SK-N-SH treated with all-trans-retinoic acid at 6 μM for 48 hours (cell line): ENCODE measurements at regions not wholly inside any gene's neighbourhood (a gene's known extent, or its start where the extent isn't known, plus 50 kb on each side); places are given as distances from the start of the nearest gene placed in this dataset.

Experiments used
- ATAC-seq: fragments of 200-7000 bp; cut with Tn5 transposase; 3 replicates; pipeline ENCODE4 v1.9.1; 2020; ENCODE audit warnings: mild to moderate bottlenecking, moderate library complexity
- ARNTL ChIP-seq: fragments of 450-650 bp; formaldehyde crosslinking; IDR thresholded peaks from 2 replicates; pipeline ENCODE4 v1.5.0; 2020; ENCODE audit warnings: low read depth, mild to moderate bottlenecking, moderate library complexity, borderline replicate concordance
- BACH2 ChIP-seq: fragments of 250-450 bp; sonication (Bioruptor Pico); IDR thresholded peaks from 2 replicates; pipeline ENCODE4 v1.9.0; 2021; ENCODE audit warnings: mild to moderate bottlenecking, borderline replicate concordance
- CREB5 ChIP-seq: fragments of 250-450 bp; sonication (Bioruptor Pico); IDR thresholded peaks from 2 replicates; pipeline ENCODE4 v1.5.1; 2020; ENCODE audit warnings: low read depth, mild to moderate bottlenecking, moderate library complexity
- CSDC2 ChIP-seq: fragments of 250-450 bp; sonication (Bioruptor Pico); IDR thresholded peaks from 2 replicates; pipeline ENCODE4 v1.5.0; 2020; ENCODE audit warnings: mild to moderate bottlenecking, moderate library complexity
- CSRNP3 ChIP-seq: fragments of 250-450 bp; sonication (Bioruptor Pico); IDR thresholded peaks from 2 replicates; pipeline ENCODE4 v1.5.1; 2021; ENCODE audit warnings: mild to moderate bottlenecking, moderate library complexity
- ESRRG ChIP-seq: fragments of 250-450 bp; sonication (Bioruptor Pico); IDR thresholded peaks from 2 replicates; pipeline ENCODE4 v1.6.1; 2021; ENCODE audit warnings: mild to moderate bottlenecking
- GLIS3 ChIP-seq: fragments of 250-450 bp; sonication (Bioruptor Pico); IDR thresholded peaks from 2 replicates; pipeline ENCODE4 v1.5.0; 2020; ENCODE audit warnings: mild to moderate bottlenecking, moderate library complexity
- ISL1 ChIP-seq: fragments of 250-450 bp; sonication (Bioruptor Pico); IDR thresholded peaks from 2 replicates; pipeline ENCODE4 v2.1.2; 2022; ENCODE audit warnings: mild to moderate bottlenecking, moderate library complexity
- OSR1 ChIP-seq: fragments of 250-450 bp; sonication (Bioruptor Pico); IDR thresholded peaks from 2 replicates; pipeline ENCODE4 v1.8.0; 2022; ENCODE audit warnings: moderate library complexity, mild to moderate bottlenecking, inconsistent platforms
- PATZ1 ChIP-seq: fragments of 250-450 bp; sonication (Bioruptor Pico); IDR thresholded peaks from 2 replicates; pipeline ENCODE4 v1.8.0; 2020; ENCODE audit warnings: mild to moderate bottlenecking, moderate library complexity, borderline replicate concordance
- POU6F1 ChIP-seq: fragments of 250-450 bp; sonication (Bioruptor Pico); IDR thresholded peaks from 2 replicates; pipeline ENCODE4 v1.8.0; 2021; ENCODE audit warnings: low read depth, mild to moderate bottlenecking, moderate library complexity, borderline replicate concordance
- PPARA ChIP-seq: fragments of 250-450 bp; sonication (Bioruptor Pico); IDR thresholded peaks from 2 replicates; pipeline ENCODE4 v1.5.0; 2020; ENCODE audit warnings: mild to moderate bottlenecking, borderline replicate concordance
- RARB ChIP-seq: fragments of 250-450 bp; sonication (Bioruptor Pico); IDR thresholded peaks from 2 replicates; pipeline ENCODE4 v1.8.0; 2021; ENCODE audit warnings: mild to moderate bottlenecking, moderate library complexity
- TCF4 ChIP-seq: fragments of 250-450 bp; sonication (Bioruptor Pico); IDR thresholded peaks from 2 replicates; pipeline ENCODE4 v1.8.0; 2021; ENCODE audit warnings: mild to moderate bottlenecking, moderate library complexity, borderline replicate concordance
- TOX ChIP-seq: fragments of 250-450 bp; sonication (Bioruptor Pico); IDR thresholded peaks from 2 replicates; pipeline ENCODE4 v1.8.0; 2021; ENCODE audit warnings: mild to moderate bottlenecking, moderate library complexity, borderline replicate concordance
- TSHZ2 ChIP-seq: fragments of 250-450 bp; sonication (Bioruptor Pico); IDR thresholded peaks from 2 replicates; pipeline ENCODE4 v1.5.0; 2020; ENCODE audit warnings: mild to moderate bottlenecking, moderate library complexity
- ZFP3 ChIP-seq: fragments of 250-450 bp; sonication (Bioruptor Pico); IDR thresholded peaks from 2 replicates; pipeline ENCODE4 v1.5.0; 2020; ENCODE audit warnings: mild to moderate bottlenecking, moderate library complexity
- ZFP30 ChIP-seq: fragments of 450-650 bp; formaldehyde crosslinking; IDR thresholded peaks from 2 replicates; pipeline ENCODE4 v1.5.0; 2022; ENCODE audit warnings: mild to moderate bottlenecking, moderate library complexity
- ZNF565 ChIP-seq: fragments of 450-650 bp; formaldehyde crosslinking; conservative IDR thresholded peaks from 2 replicates; pipeline ENCODE4 v1.5.0; 2020; ENCODE audit warnings: low read depth, mild to moderate bottlenecking, moderate library complexity
- ZNF70 ChIP-seq: fragments of 450-650 bp; formaldehyde crosslinking; IDR thresholded peaks from 2 replicates; pipeline ENCODE4 v1.5.0; 2020; ENCODE audit warnings: mild to moderate bottlenecking, moderate library complexity
- ZNF8 ChIP-seq: fragments of 450-650 bp; formaldehyde crosslinking; IDR thresholded peaks from 2 replicates; pipeline ENCODE4 v1.5.0; 2020; ENCODE audit warnings: mild to moderate bottlenecking, moderate library complexity

GRCh38 chr10:2900530-2900929 is 166.8 kb upstream of the PFKP start:
- TF ChIP-seq ZNF8 (no peak), OSR1 (CRISPR knock-in tag) (no peak), ZFP3 (CRISPR knock-in tag) (no peak), ZNF70 (CRISPR knock-in tag) (no peak), CREB5 (CRISPR knock-in tag) (no peak), GLIS3 (CRISPR knock-in tag) (no peak), TSHZ2 (CRISPR knock-in tag) (no peak), ZFP30 (no peak), TOX (CRISPR knock-in tag) (no peak), RARB (CRISPR knock-in tag) (no peak), ARNTL (CRISPR knock-in tag) (no peak), ESRRG (CRISPR knock-in tag) (no peak), POU6F1 (no peak)
- ATAC-seq, result no peak

- TF ChIP-seq PATZ1 (CRISPR knock-in tag) (no peak), BACH2 (CRISPR knock-in tag) (no peak), CSDC2 (CRISPR knock-in tag) (no peak), TOX (CRISPR knock-in tag) (no peak), ZFP3 (CRISPR knock-in tag) (no peak), RARB (CRISPR knock-in tag) (no peak), ISL1 (CRISPR knock-in tag) (no peak), TCF4 (no peak), GLIS3 (CRISPR knock-in tag) (no peak), ARNTL (CRISPR knock-in tag) (no peak), ZFP30 (no peak), ZNF565 (CRISPR knock-in tag) (no peak), CSRNP3 (no peak), OSR1 (CRISPR knock-in tag) (no peak), PPARA (CRISPR knock-in tag) (no peak), POU6F1 (no peak)
- no peak for ATAC-seq
Measured at GRCh38 chr10:2899246-2899951, 167.9 kb upstream of the PFKP start.
